COR-L47 (cell line): ENCODE measurements at regions not wholly inside any gene's neighbourhood (a gene's known extent, or its start where the extent isn't known, plus 50 kb on each side); places are given as distances from the start of the nearest gene placed in this dataset.
A peak's percentile ranks its signal among the peaks of the same experiment; 100 is the strongest.
"Not testable (repeated sequence)": the region's sequence is repeated elsewhere in the genome, so short reads cannot be mapped to it uniquely, and the experiment has no call there.

ENCODE experiments used
- DNase-seq: peaks from one replicate; lab custom pipeline; 2025; lab: John Stamatoyannopoulos, UW

GRCh38 chr6:27674882-27675281 lies 202.0 kb upstream of the ZNF184 start:
- no peak for DNase-seq

GRCh38 chr6:27672113-27672799 lies 199.4 kb upstream of the ZNF184 start:
- DNase-seq = no peak

DNA sequence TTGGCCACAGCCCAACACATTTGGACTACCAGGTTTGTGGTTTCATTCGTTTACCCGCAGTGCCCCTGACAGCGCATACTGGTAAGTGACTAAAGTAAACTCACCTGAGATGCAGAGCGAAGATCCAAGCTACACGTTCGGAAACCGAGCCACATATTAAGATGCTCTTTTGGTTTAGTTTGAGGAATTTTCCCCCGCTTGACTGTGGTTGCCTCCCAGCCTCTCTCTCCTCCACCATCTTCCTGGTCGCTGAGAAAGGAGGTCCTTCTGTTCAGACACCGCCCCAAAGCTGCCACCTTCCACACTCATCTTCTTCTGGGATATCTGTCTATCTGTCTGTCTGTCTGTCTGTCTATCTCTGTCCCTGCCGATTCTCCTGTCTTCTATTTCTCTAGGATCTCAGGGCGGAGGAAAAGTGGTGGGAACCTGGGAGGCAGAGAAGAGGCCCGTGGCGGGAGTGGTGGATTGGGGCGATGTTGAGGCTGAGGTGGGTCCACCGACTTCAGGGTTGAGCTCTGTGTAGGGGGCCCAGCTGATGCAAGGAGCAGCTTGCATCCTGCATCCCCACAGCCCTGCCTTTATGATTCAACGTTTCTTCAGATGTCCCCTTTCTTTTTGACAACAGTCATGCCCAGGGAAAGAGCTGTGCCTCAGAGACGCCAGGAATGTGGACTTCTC lies 196.9 kb upstream of the ZNF184 start:
- DNase-seq = no peak

- no peak for DNase-seq
Measured at GRCh38 chr6:27669295-27669623, 196.4 kb upstream of the ZNF184 start.

- DNase-seq = no peak
Measured at GRCh38 chr6:27668442-27669294, 195.8 kb upstream of the ZNF184 start.

- DNase-seq = no peak
Measured at GRCh38 chr6:27667657-27668441, 194.9 kb upstream of the ZNF184 start.

GRCh38 chr6:27667016-27667656 lies 194.2 kb upstream of the ZNF184 start:
- no peak for DNase-seq

DNA sequence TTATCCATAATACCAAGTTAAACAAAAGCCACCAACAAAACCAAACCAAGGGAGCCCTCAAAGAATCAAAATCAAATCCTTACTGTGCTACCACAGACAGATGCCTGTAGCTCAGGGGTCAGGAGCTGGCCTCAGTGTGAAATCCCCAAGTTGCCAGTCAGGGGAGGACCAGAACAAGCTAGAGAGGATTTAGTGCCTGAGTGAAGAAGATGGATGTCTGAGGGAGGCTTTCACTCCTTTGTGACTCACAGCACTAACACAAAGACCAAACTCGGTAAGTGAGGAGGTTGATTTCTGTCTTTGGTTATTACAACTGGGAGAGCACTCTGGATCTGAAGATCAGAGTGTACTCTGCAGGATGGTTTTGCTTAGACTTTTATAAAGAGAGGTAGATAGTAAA lies 189.9 kb upstream of the ZNF184 start:
- DNase-seq = no peak

GRCh38 chr6:27662212-27662611 lies 189.3 kb upstream of the ZNF184 start:
- not testable (repeated sequence) for DNase-seq

GRCh38 chr6:27653143-27653825 lies 180.4 kb upstream of the ZNF184 start:
- not testable (repeated sequence) for DNase-seq

GRCh38 chr6:27651371-27651732 lies 178.4 kb upstream of the ZNF184 start:
- no peak for DNase-seq

- peak; percentile 35 for DNase-seq
Measured at GRCh38 chr6:27650620-27651370, 177.9 kb upstream of the ZNF184 start.

DNA sequence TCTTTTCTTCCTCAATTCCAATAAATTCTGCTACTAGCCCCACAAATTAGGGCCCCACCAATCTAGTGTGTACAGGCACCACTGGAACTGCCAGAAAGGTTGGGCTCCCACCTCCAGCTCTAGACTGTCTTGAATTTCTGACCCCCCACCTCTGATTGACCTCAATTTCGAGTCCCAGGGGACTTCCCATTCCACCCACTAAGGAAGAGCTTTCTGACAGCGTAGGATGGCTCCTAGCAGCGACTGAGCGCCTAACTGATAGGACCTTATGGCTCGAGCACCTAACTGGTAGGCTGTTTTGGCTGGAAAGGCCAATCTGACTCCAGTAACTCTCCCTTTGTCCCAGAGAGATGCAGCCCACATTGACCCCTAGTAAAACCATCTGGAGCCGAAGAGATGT lies 171.6 kb upstream of the ZNF184 start:
- DNase-seq = no peak

- DNase-seq = no peak
Measured at GRCh38 chr6:27642744-27643456, 170.0 kb upstream of the ZNF184 start.

DNA sequence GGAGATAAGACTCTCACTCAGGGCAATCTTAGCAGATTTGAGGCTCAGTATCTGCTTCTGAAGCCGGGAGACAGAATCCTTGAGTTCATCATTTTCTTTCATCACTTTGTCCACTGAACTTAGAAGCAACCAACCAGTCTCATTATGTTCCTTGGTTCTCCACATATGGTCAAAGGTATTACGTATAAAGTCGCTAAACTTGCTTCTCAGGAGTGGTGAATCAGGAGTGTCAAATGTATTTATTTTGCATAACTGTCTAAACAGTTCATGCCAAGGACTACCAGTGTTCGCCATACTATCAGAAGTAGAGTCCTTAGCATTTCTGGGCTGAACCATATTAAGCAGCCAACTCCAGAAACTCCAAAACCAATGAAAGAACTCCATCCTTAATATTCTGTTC lies 163.0 kb upstream of the ZNF184 start:
- DNase-seq = not testable (repeated sequence)

GRCh38 chr6:27633221-27633688 lies 160.3 kb upstream of the ZNF184 start:
- DNase-seq = not testable (repeated sequence)

DNA sequence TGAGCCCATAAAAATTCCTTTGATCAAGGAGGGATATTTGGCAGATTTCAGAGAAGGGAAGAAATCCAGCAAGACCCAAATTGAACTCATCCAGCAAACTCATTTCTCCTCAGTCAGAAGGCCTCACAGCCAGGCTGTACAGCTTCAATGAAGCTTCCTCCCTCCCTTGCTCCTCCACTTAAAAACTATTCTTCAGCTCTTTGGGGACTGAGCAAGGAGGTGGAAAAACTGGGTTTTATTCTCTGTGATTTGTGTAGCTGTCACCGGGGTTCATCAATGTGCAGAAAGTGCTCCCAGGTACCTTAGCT lies 158.7 kb upstream of the ZNF184 start:
- DNase-seq = no peak

GRCh38 chr6:27630727-27631608 lies 158.1 kb upstream of the ZNF184 start:
- peak; percentile 56 for DNase-seq
